NCI-H748 treated with DMSO at 0.1 percent for 48 hours (cell line): ENCODE measurements at regions not wholly inside any gene's neighbourhood (a gene's known extent, or its start where the extent isn't known, plus 50 kb on each side); places are given as distances from the start of the nearest gene placed in this dataset.
"Not testable (repeated sequence)": the region's sequence is repeated elsewhere in the genome, so short reads cannot be mapped to it uniquely, and the experiment has no call there.

Source experiments
- DNase-seq: peaks from one replicate; lab custom pipeline; 2025; lab: John Stamatoyannopoulos, UW

DNA sequence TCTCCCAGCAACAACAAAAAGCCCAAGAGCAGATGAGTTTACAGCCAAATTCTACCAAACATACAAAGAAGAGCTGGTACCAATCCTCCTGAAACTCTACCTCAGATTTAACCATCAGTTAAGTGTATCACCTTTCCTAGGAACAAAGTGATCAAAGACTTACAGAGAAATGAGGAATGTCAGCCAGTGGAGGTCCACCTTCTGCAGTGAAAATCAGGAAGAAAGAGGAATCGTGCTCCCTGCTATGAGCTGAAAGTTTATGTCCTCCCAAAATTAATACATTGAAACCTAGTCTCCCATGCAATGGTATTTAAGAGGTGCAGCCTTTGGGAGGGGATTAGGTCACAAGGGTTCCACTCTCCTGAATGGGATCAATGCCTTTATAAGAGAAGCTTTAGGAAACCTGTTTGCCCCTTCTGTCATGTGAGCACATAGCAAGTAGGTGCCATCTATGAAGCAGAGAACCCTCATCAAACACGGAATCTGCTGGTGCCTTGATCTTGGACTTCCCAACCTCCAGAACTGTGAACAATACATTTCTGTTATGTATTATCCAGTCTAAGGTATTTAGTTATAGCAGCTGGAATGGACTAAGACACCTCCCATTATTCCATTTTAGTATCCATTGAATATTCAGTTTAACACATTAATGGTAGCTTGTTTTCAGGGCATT is 139.0 kb upstream of the FZD8 start:
- no peak for DNase-seq

DNA sequence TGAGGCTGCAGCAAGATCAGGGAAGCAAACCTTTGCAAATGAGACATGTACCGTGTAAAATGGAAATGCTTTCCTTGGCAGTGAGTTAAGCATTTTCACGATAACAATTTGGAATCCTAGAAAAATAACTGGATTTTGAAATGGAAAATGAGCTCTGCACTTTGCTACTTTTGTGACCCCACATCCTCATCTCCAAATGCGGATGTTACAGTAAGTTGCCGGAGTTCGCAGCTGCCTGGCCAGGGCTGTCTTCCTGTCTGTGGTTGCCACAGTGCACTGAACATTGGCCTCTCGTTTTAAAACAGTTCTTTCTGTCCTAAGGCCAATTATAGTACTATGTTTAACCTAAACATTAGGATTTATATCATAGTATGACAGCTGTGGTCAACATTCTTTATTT is 136.2 kb upstream of the FZD8 start:
- DNase-seq: no peak

DNA sequence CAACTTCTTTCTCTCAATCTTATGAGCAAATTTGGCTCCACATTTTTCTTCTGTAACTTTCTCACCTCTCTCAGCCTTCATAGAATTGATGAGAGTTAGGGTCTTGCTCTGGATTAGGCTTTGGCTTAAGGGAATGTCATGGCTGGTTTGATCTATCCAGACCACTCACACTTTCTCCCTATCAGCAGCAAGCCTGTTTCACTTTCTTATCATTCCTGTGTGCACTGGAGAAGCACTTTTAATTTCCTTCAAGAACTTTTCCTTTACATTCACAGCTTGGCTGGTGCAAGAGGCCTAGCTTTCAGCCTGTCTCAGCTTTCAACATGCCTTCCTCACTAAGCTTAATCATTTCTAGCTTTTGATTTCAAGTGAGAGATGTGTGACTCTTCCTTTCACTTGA is 134.5 kb upstream of the FZD8 start:
- DNase-seq: not testable (repeated sequence)

DNA sequence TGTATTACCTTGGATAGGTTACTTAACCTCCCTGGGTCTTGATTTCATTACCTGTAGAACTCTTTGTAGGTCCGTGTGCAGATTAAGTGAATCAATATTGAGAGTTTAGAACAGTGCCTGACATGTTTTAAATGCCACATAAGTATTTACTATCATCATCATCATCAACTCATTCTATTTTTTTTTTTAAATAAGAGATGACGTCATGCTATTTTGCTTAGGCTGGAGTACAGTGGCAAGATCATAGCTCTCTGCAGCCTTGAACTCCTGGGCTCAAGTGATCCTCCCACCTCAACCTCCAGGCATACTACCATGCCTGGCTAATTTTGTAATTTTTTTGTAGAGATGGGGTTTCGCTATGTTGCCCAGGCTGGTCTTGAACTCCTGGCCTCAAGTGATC is 132.0 kb upstream of the FZD8 start:
- no peak for DNase-seq

DNA sequence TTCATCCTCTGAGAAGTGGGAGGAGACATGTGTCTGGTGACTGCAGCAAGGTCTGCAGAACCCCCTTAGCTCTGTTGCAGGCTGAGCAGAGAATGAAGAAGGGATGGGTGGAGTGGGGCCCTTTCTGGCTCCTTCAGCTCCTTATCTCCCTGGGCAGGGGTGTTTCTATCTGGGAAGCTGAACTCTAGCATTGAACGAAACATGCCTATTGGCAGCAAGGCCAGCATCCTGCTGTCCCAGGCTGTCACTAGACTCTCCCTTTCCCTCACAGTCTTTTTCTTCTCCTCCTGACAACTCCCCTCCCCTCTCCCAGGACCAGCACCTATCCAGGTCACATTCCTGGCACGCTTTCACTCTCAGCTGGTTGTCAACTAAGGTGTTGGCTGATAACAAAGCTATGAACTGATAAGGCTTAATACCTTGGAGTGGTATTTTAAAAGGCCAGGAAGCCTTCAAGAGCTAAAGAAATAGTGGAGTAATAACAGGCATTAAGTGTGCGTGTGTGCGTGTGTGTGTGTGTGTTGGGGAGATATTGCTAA is 128.8 kb upstream of the FZD8 start:
- no peak for DNase-seq

DNA sequence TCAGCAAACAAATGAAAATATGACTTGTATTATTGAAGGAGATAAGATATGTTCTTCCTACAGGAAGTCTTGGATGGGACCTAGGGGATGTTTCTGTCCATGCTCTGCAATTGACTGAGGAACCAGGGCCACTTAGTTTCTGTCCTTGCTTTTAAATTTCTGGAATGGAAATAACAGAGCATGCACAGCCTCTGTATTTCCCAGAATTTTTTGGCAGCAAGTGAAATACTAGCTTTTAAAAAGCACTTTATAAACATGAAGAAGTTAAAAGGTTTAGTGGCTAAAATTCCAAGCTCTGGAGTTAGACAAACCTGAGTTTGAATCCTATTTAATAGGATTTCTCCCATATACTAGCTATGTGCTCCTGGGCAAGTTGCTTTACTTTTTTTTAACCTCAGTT is 127.7 kb upstream of the FZD8 start:
- no peak for DNase-seq

DNA sequence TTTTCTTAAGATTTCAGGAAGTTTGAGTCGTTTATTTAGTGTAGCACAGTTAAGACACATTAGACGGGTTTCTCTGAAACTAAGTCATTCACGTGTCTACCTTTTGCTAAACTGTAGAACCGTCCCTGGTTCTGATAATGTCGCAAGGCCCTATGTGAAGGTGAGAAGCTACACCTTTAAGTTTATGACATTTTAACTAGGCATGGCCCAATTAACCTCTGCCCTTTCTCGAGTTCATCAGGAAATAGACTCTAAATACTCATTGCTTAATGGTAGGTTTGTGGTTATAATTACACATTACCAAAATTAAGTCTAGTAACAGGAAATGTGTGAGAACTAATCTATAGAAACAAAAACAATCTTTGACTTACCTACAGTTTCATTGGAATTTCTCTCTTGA is 126.6 kb upstream of the FZD8 start:
- DNase-seq: no peak

DNA sequence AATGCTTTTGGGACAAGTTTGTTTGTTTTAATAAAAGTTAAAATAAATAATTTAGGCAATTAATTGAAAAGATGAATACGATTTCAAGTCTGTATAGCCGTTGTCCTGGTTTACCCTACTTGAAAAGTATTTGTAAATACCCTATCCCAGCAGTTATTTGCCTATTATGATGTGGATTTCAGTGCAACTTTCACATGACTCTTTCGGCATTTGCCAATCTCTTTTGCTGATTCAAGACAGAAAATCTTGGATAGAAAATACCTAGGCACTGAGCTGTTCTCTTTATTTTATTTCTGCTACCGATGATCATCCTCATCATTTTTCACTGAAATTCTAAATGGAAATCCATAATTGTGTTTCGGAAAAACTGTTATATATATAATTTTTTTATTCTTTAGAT is 125.9 kb upstream of the FZD8 start:
- no peak for DNase-seq

DNA sequence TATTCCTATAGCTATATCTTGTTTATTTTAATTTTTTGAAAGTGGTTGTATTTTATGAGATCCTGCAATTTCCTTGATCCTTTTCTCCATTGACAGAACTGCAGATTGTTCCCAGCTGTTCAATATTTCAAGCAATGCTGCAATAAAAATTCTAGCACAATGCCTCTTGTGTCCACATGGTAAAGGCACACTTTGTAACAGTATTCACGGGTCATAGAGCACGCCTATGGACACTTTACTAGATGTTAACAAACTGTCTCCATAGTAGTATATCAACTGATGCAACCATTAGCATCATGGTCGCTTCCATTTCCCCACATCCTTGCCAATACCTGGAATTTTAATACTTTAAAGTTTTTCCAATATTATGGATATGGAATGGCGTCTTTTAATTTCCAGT is 123.9 kb upstream of the FZD8 start:
- no peak for DNase-seq

DNA sequence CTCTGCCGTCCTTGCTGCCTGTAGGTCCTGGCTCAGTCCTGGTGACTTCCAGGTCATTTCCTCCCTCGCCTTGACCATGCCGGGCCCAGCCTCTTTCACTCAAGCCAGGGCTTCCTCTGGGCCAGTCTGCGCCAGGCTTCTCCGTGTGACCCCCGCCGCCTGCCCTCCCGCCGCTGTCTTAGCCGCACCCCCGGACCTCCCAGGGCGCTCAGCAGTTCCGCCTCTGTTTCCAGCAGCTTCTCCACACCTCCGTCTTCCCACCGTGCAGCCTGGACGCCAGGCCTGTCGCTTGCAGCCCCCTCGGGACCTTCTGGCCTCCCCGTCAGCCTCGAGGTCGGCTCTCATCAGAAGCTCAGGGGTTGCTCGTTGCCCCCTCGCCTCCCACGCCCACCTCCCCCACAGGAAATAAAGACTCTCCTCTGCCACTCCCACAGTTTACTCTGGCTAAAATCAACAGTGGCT is 123.0 kb upstream of the FZD8 start:
- DNase-seq: no peak

DNA sequence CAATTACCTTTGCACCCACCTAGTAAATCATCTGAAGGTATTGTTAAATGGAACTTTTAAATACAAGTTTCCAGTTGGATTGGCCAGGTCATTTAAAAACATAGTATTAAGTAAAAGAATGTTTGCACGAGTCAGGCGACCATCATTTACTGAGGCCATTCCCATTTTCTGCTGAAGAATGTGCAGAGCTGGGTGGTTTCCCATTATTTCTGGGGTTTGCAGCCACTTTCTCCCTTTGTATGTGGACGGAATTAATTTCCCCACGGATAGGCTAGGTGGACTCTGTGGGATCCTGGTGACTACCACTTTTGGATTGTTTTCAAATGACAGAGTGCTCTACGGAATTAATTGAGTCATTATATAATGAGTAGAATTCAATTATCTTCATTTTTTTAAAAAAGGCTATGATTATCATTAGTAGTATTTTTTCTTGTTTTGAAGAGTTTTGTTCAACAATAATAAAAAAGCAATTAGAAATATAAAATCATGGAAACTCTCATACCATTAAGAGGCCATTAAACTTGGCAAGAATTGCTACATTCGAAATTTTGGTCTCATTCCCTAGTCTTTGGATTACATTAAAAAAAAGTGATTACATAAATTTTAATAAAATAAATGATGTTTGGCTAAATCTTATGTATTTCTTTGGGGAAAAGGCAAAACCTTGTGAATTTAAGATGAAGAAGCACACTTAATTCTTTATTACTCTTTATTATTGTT is 120.4 kb upstream of the FZD8 start:
- no peak for DNase-seq

DNA sequence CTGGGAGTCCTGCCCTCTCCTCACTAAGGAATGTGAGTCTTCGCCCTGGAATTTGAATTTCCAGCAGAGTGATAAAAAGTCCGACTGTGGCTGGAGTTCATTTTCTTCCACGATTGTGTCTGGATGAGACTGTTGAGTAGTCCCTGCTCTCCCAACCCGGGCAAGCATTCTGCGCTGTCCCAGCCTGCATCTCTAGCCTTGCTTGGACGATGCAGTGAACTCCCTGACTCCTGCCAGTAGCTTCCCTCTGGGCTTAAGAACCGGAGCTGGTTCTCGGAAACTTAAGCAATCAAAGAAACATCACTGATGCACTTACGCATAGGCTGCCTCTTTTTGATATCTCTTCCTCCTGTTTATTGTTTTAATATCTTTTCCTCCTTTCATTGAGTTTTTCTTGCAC is 116.0 kb upstream of the FZD8 start:
- no peak for DNase-seq

DNA sequence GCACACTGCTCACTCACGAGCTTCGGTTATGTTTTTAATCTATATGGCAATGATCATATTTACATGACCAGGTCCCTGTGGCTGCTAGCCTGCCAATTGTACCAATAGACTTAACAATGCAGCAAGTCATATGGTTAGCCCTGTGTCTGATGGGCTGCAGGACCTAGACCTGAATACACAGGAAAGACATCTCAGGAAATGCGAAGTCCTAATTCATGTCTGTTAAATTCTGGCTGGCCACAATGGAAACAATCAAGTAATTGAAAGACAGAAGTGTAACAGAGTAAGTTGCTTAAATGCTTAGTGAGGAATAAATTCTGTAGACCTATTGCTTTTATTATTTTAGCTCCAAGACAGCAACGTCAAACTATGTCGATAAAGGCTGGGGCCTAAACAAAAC is 112.4 kb upstream of the FZD8 start:
- DNase-seq: no peak

DNA sequence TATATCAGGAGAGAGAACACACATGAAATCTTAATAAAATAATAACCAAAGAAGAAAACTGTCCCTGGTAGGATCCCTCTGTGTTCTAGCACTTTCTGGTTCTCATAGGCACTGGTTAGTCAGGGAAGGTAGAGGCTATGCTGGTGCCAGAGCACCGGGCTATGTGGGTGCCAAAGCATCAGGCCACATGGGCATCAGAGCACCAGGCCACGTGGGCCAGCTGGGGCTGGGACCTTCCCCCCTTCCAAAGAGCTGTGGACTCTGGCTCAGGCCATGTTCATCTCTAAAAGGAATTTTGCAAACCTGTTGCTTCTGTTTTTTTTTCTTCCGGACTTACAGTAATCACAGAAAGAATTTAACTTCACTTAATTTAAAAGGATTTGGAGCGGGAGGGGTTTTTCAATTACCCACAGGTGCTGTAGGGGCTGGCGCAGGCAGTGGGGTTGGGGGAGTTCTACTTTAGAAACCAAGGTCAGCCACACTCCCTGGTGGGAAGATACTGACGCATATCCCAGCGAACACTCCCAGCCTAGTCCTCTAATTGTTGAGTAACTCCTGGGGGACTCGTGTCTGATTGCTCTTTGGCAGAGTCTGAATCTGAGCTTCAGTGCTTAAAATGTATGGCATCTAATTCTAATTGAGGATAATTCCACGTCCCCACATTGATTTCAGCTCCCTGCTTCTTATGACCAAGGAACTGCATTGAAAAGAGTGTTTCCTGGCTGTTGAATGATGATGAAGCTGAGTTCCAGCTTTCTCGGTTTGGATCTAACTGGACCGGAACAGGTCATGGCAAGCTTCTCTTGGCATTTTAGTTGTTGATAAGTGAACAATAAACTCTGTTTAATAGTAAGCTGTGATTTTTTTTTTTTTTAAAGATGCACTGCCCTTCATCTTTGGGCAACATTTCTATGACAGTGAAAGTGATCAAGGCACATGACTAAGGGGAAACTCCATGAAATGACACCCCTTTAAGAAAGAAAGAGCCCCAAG is 110.7 kb upstream of the FZD8 start:
- no peak for DNase-seq

DNA sequence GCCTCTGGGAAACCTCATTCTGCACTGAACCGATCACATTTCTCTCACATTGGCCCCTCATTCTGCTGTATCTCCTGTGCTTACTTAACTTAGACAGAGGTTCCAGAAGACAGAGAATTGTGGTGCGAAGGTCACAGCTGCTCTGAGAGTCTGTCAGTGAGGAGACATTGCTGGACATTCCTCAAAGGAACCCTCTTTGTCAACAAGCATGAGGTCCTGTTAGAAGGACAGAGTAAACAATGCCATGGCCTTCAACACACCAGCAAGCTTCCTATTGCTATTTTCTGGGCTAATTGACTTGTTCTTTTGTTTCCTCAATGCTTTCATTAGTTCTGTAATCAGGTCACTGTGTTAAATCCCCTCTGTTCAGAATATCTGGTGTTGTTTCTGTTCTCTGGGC is 109.3 kb upstream of the FZD8 start:
- no peak for DNase-seq

DNA sequence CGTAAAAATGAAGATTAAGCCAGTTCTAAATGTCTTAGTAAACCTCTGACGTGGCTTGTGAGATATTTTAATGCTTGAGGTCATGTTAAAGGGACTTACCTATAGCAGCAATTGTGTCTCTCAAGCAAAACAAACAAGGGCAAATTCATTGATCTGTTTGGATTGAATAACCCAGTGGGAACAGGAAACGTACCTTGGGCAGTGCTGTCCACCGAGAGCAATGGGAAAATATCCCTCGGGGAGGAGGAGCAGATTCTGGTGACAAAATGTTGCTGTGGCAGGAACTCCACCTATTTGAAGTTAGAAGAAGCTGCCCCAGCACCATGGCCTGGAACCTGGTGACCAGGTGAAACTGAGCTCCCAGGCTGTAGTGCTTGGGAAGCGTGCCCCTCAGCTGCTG is 107.1 kb upstream of the FZD8 start:
- no peak for DNase-seq

DNA sequence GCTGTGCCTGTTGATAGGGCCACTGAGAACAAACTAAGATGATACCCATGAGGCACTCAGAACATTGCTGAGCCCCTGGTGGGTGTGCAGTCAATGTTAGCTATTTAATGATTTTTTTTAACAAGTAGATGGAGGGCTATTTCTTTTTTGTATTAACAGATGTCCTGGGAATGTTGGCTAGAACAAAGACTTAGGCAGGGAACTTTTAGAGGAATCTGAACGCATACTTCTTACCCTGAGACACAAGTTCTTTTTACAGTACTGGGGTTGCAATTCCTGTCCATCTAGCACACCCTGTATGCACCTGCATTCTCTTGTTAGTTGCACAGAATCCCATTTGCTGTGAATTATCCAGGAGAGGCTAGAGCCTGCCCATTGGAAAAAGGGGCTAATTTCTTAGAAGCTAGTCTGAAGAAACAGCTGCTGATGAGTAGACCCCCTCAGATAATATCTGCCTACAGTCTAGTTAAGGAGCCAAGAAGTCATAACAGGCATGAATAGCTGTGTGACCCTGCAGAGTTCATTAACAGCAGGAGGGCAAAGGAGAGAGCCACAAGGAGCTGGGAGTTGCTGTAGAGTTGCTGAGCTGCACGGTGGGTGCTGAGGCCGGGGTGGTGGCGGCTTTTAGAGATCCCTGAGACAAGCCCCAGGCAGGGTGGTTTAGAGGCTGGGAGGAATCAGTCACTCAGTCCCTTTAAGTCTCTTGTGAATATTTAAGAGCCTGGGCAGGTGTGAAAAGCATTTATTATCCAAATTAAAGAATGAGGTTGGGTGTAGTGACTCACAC is 103.7 kb upstream of the FZD8 start:
- DNase-seq: no peak

DNA sequence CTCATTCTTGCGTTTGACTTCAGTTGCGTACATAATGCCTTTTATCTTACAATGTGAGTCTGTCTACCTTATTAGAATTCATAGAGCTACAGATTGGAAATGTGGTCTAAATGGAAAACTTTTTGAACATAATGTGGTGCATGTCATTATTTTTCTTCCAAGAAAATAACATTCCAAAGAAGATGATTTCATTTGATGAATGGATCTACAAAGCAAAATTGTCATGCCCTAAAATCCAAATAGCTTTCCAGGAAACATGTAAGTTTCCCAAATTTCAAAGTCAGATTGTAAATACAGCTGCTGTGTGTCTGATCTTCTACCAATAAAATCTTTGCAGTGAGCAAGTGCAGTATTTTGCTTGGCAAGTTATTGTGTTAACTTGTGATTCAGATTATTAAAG is 101.8 kb upstream of the FZD8 start:
- no peak for DNase-seq

DNA sequence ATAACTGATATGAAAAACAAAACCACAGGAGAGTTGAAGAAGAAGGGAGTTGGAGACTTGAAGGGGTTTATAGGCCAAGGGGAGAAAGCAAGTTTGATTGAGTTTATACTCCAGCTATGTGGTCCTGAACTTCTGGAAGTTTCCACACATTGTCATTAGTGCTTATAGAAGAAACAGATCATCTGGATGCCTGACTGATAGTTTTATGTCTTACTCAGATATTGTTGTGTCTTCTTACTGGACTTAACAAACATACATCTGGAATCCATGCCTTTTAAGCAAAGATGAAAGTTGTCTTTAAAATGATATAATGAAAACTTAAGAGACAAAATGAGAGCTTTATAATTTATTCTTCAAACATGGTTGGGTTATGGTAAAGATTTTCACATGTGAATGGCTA is 101.3 kb upstream of the FZD8 start:
- no peak for DNase-seq

DNA sequence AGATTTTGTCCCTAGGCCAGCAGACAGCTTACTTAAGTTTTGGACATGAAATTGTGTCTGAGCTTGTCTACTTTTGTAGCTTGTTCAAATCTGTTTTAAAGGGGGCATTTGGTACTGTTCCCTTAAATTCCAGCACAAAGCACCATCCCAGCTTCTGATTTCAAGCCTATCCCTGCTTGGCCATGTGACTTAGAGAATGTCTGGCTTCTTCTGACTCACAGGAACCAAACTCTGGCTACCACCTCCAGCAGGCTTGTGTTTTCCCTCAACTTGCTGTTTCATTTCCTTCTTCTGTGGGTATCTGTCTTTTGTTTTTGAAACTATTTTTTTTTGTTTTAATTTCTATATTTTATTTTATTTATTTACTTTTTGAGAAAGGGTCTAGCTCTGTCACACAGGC is 97.9 kb upstream of the FZD8 start:
- DNase-seq: no peak

DNA sequence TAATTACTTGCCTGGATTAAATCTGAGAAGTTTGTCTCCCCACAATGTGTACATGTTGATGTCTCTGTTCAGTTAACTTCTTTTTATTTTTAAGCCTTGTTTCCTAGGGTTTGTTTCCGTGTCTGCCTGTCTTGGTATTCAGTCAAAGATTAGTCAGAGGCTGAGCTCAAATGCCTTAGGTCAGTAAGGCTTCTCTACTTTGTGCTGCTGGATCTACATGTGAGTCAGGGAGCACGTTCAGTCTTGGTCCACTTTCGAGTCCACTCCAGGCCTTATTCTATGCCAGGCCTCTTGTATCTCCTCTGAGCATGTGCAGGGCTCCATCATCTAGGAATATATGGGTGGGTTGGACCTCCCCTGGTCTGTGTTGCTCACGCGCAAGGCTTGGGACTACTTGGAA is 93.3 kb upstream of the FZD8 start:
- no peak for DNase-seq

DNA sequence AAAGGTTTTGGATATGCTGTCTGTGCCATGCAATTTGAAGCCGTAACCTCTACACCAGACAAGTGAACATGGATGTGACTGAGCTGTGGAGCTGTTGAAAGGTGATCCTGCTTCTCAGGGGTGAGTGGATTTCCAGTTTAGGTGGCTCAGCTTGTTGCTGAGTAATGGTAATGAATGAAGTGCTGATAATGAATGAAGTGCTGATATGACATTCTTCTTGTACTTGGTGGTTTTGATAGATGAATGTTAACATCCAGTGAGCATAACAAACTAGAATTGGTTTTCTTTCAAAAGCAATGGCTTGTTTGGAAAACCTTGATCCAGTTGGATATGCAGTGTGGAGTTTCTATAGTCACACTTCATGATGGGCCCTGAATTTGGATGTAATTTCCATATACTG is 89.7 kb upstream of the FZD8 start:
- DNase-seq: no peak
